ENCODE measurements at regions not wholly inside any gene's neighbourhood (a gene's known extent, or its start where the extent isn't known, plus 50 kb on each side); places are given as distances from the start of the nearest gene placed in this dataset.

DNA sequence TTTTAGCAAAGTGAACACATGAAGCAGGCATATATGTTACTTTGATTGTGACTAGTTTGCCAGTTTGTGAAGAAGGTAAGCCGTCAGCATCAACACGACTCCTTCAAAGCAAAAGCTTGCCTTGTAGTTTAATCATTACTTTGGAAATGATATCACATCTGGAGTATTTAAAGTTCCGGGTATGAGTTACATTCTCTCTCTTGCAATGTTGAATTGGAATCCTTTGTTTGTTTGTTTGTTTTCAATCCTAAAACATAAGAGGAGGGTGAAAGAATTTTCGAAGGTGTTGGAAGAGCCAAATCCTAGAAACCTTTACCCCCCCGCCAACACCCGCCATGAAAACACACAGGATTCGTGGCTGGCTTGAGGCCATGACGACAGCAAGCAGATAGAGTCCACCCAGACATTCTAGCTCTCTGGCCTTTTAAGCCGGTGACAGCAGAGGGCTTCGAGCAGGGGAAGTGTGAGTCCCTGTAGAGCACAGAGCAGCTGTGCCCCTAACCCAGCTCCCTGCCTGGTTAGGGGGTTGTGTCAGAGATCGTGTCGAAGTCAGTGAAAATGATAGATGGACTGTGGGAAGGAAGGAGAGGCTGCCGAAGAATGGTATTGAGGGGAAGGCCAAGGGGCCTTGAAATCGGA lies 103.8 kb upstream of the SMIM21 start:
- no peak for DNase-seq (ENCODE audit: low spot score)

DNA sequence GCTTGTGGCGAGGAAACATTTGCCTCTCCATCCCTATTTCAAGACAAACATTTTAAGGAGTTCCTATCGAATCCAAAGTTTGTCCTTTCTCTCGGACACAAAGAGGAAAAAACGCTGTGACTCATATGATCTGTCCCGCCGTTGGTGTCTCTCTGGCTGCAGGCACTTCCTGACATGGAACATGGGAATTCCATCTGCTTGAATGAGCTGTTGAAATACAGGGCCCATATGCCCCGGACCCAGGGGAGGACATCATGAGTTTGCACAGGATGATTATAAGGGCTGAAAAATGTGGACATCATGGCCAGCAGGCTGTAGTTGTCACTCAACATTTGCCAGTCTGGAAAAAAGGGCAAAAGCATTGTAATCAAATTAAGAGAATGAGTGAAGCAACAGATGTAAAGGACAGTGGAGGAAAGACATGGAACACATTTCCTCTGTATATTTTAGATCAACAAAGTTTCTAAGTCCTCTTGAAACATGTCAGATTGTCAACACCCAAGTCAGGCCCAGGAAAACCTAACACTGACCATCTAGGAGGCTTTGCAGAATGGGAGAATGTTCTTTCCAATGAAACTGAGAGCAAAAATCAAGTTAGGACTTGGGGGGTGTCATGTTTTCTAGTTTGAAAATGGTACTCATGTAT lies 103.2 kb upstream of the SMIM21 start:
- no peak for DNase-seq (ENCODE audit: low spot score)

DNA sequence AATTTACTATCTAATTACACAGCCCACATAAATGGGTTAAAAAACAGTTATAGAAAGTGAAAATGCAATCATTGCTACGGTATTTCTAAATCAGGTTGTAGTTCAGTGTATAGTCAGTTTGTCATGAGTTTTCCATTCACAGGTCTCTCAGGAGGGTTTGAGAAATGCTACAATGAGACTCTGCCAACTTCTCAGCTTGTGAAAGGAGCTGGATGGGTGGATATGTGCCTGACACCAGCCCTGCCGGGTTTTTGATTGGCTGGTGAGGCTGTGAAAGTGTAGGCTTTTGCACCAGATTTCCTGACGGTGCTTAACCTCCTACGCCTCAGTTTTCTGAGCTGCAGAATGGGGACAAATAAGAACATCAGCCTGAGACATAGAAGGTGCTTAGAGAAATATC lies 102.6 kb upstream of the SMIM21 start:
- no peak for DNase-seq (ENCODE audit: low spot score)

DNA sequence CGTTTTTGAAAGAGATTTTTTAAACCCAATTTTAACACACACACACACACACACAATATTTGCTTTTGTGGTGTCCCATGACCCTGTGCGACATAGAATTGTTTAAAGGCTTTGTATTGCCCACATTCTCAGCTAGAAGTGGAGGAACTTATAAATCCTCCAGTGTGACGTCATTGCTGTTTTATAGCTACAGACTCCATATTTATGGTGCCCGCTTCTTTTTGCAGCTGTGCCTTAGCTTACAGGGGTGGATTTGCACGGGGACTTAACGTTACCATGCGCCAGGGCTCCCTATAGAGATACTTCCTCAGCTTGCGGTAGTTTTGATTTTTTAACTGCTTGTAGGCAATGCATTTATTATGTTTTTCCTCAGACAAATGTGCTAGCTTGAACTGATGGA lies 101.9 kb upstream of the SMIM21 start:
- DNase-seq (ENCODE audit: low spot score), result no peak

DNA sequence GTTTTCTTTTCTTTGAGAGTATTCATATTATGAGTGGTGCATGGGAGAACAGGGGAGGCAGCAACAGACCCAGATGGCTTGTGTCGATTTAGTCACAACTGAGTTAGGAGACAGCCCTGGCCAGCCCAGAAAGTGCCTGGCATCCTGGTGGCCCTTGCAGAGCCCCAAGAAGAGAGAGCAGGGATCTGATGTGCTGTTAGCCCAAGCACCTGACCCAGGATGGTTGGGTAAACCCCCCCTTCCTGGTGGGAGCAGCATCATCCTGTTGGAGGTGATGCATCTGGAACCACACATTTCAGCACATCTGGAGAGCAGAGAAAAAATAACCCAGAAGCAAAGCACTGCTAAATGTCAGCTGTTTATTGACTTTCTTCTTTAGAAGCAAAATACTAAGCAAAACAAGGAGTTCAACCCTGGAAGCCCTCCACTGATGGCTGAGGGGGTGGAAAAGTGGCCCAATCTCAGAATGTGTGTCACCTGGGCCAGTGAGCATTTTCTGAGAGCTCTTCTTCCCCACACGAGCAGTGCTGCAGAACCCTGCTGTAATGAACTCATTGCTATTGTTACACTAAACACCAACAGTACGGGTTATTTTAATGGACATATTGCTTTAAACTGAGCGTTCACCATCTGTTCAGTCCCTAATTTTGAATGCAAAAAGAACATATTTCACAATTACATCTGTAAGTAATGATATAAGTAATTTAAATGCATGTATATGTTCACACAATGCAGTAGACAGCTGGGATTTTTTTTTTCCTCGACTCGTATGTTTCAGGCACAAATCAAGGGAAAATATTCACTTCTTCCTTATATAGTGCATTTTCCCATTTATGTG lies 100.6 kb upstream of the SMIM21 start:
- DNase-seq (ENCODE audit: low spot score), result no peak

DNA sequence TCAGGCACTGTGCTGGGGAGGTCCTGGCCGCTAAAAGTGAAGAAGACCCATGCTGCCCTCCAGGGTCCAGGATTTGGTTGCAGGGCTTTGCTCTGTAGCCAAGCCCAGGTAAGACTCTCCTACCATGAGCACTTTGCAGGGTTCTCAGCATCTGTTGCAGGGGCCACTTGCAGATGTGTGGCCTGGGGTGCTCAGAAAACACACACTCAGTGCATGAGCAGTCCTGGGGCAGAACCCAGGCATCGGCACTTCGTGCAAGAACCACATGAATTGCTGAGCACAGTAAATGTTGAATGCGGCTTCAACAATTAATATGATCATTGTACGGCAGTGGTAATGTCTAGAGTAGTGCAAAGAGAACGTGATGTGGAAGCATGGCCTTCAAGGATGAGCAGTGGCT lies 98.5 kb upstream of the SMIM21 start:
- no peak for DNase-seq (ENCODE audit: low spot score)

DNA sequence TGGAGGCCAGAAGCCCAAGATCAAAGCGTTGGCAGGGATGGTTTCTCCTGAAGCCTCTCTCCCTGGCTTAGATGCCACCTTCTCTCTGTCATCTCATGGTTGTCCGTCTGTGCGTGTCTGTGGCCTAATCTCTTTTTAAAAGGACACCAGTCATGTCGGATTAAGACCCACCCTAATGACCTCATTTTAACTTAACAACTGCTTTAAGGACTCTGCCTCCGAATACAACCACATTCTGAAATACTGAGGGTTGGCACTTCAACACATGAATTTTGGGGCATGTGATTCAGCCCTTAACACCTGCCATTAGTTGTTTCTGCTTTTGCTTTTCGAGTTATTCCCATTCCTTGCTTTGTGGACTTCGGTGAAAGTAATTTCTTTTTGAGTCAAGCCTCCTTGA lies 97.8 kb upstream of the SMIM21 start:
- DNase-seq (ENCODE audit: low spot score), result no peak

DNA sequence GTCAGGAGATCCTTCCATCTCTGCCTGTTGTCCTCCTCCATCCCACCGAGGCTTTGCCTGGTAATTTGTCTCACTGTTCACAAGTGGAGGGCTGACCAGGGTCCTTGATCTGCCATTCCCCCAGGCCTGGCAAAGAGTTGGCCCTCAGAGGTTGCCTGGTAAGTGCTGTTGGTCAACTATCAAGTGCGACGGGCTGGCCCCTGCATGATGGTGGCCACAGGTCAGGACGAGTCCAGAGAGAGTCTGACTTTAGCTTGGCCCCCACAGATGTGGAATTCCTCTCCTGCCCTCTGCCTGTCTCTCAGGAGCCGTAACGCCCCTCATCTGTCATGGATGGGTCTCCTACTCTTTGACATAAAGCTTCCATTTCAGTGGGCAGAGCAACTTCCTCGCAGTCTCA lies 97.3 kb upstream of the SMIM21 start:
- no peak for DNase-seq (ENCODE audit: low spot score)

DNA sequence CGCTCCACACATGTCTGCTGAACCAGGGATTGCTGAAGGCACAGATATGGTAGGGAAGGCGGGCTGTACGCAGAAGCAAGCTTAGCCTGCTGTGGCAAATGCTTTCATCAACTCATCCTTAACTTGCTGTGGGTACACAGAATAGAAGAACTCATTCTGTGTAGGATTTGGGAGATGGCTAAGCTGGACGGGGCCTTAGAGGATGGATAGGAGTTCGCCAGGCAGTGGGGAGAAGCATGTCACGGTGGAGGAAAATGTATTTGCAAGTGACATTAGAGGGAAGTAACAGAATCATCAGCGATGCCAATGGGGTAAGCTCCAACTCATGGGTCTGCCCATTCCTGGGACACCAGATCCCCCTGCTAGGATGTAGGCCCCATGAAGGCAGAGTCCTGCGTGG lies 96.7 kb upstream of the SMIM21 start:
- DNase-seq (ENCODE audit: low spot score), result no peak

DNA sequence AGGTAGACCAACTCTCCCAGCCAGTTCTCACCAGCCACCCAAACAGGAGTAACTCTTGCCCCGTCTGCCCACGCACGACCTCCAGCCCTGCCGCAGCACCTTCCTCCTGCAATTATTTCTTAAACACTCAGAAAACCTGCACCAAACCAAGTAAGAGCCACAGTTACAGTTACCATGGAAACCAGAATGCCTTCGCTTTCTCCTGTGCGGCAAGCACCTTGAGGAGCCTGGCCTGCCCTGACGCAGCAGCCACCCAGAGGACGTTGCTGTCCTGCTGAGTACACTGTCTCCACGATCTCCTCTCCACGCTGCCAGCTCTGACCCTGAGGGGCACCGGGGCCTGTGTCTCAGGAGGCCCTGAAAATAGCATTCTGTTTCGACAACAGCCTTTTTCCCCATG lies 94.3 kb upstream of the SMIM21 start:
- no peak for DNase-seq (ENCODE audit: low spot score)

DNA sequence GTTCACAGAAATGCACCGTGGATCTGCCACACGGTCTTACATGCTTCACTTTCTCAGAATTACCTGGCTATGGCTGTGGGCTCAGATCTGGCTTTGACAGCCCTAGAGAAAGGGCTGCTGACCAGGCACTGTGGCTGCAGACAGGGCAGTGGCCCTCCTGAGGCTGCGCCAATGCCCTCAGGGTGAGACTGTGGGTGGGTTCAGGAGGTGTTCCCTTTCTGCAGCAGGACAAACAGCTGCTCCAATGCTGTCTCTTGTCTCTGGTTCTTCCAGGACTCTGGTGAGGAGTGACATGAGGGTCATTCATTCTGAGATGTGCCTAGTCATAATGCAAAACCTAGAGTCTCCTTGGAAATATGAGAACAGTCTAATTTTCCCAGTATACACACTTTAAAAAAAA lies 90.5 kb upstream of the SMIM21 start:
- no peak for DNase-seq (ENCODE audit: low spot score)

DNA sequence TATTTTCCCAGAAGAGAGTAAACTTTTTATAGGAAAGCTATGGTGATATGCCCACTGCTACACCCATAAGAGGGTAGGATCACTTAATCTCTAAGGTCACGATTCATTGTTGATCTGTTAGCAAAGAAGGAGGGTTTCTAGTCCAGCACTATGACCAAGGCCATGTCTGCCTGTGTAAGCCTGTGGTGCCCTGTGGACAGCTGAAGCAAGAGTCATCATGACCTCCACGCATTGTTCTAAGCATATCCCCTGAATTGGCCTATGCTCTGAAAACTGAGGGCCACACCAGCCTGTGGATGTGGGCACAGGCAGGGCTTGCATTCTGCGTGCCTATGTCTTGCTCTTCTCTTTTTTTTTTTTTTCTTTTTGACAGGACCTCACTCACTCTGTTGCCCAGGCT lies 89.8 kb upstream of the SMIM21 start:
- DNase-seq (ENCODE audit: low spot score), result no peak

DNA sequence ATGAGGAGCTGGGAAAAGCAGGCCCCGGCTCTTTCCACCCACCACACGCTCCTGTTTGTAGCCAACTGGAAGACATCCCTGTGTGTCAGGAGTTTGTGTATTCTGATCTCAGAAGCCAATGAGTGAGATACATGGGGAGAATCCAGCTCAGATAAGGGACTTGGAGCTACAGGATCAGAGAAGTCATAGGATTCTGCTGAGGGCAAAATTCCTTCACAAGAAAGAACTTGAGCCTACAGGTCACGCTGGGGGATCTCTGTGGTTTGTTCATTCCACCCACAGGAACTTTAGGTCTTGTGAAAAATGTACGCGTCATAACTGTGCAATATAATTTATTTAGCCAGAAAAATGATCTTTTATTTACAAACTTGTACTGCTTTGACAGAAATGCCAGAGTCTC lies 80.1 kb upstream of the SMIM21 start:
- DNase-seq (ENCODE audit: low spot score), result no peak

DNA sequence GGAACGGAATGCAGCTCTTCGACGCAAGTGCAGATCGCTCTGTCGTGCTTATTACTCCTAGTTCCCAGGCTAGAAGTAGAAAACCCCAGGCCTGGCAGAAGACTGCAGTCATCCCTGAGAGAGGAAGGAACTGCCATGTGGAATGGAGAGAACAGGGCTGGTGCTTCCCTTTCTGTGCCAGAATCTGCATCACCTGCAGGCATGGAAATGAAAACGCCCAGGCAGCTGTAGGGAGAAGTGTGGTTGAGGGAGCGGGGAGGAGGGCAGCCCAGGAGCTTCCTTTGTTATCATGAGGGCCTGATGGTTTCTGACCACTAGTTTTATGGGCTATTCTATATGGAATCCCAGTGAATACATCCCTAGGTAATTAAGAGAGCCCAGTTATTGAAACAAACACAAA lies 79.4 kb upstream of the SMIM21 start:
- DNase-seq (ENCODE audit: low spot score), result no peak

DNA sequence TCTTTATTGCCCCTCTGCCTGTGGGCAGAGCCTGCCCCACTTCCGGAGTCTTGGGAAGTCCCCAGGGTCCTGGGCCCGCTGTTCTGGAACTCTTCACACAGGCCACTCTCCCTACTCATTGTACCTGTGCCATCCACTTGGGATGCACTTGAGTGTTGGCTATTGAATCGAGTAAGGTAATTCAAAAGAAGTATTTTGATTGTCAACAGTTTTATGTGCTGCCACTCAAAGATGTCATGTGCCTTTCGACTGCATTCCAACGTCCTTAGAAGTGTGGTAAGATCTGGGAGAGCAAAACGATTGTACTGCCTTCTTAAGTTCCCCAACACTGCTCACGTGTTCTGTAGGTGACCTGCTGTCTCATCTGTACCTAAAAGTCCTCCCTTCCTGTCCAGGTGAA lies 77.0 kb upstream of the SMIM21 start:
- no peak for DNase-seq (ENCODE audit: low spot score)

DNA sequence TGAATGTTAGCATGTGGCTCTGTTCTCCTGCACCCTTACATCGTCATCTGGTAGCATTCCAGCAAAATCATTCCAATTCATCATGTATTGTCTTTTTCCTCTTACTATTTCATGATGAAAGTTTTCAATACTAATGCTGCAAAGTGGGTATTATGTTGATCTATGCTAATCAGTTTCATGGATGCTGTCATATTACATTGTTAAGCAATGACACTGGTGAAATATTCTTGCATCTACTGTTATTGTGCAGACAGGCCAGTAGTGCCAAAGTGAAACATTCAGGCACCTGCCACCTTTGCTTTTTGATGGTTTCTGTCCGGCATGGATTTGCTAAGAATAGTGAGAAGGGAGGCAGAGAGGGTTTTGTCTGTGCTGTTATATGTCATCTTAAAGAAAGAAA lies 76.1 kb upstream of the SMIM21 start:
- no peak for DNase-seq (ENCODE audit: low spot score)

DNA sequence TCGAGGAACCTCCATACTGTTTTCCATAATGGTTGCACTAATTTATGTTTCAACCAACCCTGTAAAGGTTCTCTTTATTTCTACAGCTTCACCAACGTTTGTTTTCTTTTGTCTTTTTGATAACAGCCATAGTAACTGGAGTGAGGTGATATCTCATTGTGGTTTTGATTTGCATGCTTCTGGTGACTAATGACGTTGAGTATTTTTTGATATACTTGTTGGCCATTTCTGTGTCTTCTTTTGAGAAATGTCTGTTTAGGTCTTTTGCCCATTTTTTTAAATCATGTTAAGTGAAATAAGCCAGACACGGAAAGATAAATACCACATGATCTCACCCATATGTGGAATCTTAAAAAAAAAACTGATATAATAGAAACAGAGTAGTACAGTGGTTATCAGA lies 74.8 kb upstream of the SMIM21 start:
- DNase-seq (ENCODE audit: low spot score), result no peak

DNA sequence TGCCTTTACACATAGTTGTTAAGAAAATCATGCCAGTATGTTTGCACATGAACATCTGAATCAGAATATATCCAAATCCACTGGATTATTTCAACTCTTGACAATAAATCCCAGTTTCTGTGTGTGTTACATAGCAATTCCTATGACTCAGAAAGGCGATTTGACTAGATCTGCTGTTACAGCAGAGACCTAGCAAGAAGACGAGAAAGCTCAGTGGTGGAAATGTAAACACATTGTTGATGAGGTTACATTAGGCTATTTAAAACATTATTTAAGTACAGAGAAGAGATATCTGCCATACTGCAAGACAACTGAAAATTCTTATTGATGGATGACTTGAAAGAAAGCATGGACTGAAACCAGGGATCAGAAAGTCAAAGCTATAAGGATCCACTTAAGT lies 73.0 kb upstream of the SMIM21 start:
- no peak for DNase-seq (ENCODE audit: low spot score)

DNA sequence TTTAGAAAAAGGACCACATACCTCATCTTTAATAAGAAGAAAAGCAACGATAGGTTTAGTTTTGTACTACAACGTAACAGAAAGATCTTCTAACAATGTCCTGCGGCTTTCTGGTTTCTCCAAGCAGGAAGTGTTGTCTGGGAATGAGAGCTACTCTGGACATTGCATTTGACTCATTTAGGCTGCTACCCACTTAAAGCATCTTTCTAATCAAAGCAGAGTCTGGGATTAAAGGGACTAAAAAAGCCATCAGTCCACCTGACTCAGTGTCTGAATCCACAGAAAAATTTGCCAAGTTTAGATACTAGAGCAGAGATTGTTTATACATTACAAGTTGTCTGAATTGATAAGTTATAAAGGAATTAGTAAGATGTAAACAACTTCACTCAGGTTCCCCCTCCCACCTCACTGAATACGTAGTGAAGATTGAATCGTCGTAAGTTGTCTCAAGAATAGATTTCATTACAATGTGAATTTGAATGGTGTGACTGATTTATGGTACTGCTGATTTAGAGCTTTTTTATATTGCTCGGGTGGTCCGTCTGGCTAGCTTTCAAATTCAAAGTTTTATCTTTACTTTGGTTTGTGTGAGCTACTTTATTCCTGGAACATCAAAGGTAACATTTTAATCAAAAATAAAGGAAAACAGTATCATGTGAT lies 70.2 kb upstream of the SMIM21 start:
- no peak for DNase-seq (ENCODE audit: low spot score)

DNA sequence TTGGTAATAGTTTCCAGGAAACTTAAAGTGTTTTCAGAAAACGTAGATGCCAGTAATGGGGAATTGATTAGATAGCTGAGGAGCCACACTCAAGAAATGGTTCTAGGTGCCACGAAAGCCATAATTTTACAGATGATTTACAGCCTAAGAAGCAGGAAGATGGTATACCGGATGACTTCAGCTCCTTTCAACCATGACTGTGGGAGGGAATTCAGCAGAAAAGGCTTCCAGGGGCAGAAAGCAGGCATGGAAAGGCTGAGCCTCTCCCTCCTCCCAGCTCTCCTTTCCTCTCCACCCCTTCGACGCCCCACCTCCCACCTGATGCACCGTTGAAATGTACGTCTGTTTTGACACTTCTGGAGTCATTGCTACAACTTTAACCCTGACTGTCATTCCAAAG lies 68.6 kb upstream of the SMIM21 start:
- no peak for DNase-seq (ENCODE audit: low spot score)

DNA sequence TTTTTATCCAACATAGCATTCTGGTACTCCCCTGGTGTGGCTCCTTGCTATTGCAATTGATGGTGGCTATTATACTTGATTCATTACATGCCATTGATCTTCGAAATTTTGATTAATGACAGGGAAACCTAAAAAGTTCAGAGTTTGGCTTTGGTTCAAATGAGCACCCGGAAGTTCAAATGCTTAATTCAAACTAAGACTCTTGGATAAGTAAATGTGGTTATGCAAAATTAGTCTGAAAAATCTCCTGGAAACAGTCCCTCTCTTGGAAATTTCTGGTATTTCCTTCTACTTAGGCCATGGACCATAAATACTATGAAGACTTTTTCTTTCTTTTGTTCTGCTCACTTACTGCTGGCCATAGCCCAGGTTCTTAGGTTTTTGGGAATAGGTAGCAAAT lies 65.3 kb upstream of the SMIM21 start:
- no peak for DNase-seq (ENCODE audit: low spot score)

DNA sequence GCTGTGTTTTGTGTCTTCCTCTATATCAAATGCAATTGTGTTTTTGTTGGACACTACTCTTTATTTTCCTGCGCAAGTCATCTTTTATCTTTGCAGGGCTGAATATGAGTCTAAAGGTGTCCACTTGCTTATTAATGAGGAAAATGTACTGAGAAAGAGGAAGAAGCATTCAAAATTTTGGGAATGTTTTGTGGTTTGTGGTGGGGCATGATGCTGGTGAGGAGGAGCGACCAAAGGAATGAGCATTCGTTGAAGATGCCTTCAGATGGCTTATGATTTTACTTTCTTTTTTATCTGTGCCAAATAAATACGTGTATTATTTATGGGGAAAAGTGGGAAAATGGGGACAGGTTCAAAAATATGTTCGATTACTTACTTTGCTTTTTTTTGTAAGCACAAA lies 63.9 kb upstream of the SMIM21 start:
- DNase-seq (ENCODE audit: low spot score), result no peak

Data from SW480 (cell line).